Activated T-cell treated with anti-CD3 and anti-CD28 coated beads, Interleukin-2, amount 50 U/mL, for 72 hours (primary cell): ENCODE measurements at regions not wholly inside any gene's neighbourhood (a gene's known extent, or its start where the extent isn't known, plus 50 kb on each side); places are given as distances from the start of the nearest gene placed in this dataset.

Experiments used
- ATAC-seq, 2 donors: fragments of 150-1000 bp; cut with Tn5 transposase; replicated peaks in 1 of 2; 2 replicates each; pipeline ENCODE4 v1.10.0; 2021; ENCODE audit warnings: moderate library complexity in 2 of 2, mild to moderate bottlenecking in 1 of 2
- DNase-seq, 2 donors: peaks; one replicate each; pipeline ENCODE4 v3.0.0; 2021 to 2022; ENCODE audit warnings: mixed read lengths in 1 of 2
- H3K27ac Mint-ChIP-seq: one replicate; pipeline ENCODE4 v1.8.0; 2022; ENCODE audit warnings: mild to moderate bottlenecking, moderate library complexity, mixed read lengths
- H3K27me3 Mint-ChIP-seq: one replicate; pipeline ENCODE4 v1.8.0; 2022; ENCODE audit warnings: low read depth, mixed read lengths
- H3K36me3 Mint-ChIP-seq, 2 donors: one replicate each; pipeline ENCODE4 v1.8.0; 2022; ENCODE audit warnings: mixed read lengths in 2 of 2, mild to moderate bottlenecking in 1 of 2; ENCODE audit not compliant: insufficient read depth in 2 of 2
- H3K4me1 Mint-ChIP-seq: one replicate; pipeline ENCODE4 v1.8.0; 2022; ENCODE audit warnings: low read depth, mixed read lengths
- H3K4me3 Mint-ChIP-seq, 2 donors: one replicate each; pipeline ENCODE4 v1.8.0; 2022; ENCODE audit warnings: mild to moderate bottlenecking in 2 of 2, mixed read lengths in 2 of 2, moderate library complexity in 2 of 2
- H3K9me3 Mint-ChIP-seq, 2 donors: one replicate each; pipeline ENCODE4 v1.8.0; 2022; ENCODE audit warnings: mixed read lengths in 2 of 2

DNA sequence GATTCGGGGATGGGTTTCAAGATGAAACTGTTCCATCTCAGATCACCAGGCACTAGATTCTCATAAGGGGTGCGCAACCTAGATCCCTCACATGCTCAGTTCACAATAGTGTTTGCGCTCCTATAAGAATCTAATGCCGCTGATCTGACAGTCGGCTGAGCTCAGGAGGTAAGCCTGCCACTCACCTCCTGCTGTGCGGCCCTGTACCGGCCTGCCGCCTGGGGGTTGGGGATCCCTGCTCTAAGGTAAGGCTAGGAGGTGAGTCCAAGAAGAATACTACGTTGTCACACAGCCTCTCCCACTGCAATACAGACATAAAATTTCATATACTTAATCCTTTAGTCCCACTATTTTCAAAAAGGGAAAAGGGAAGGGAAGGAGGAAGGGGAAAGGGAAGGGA is 213.4 kb upstream of the HCCS start:
- H3K27ac Mint-ChIP-seq, result no peak overlapping the region

GRCh38 chrX:10900585-10901289 is 210.4 kb upstream of the HCCS start:
- Mint-ChIP-seq H3K4me1 (no peaks in the 10 kb centered on the region), H3K4me3 (no peak overlapping the region), H3K36me3 (peaks cover 0 to 2% of the 10 kb centered on the region in 2 donors), H3K9me3 (peaks cover 0 to 15% of the 10 kb centered on the region in 2 donors), H3K27ac (no peak overlapping the region), H3K27me3 (peaks cover 13% of the 10 kb centered on the region)
- ATAC-seq (no peak), DNase-seq (no peak)

More for the DNA sequence above, 213.4 kb upstream of the HCCS start:
- Mint-ChIP-seq H3K27me3 (no peaks in the 10 kb centered on the region), H3K36me3 (no peaks in the 10 kb centered on the region), H3K9me3 (peaks cover 0 to 5% of the 10 kb centered on the region in 2 donors), H3K4me3 (no peak overlapping the region), H3K4me1 (no peaks in the 10 kb centered on the region)
- DNase-seq (no peak), ATAC-seq (no peak)

- Mint-ChIP-seq H3K36me3 (peaks cover 0 to 2% of the 10 kb centered on the region in 2 donors), H3K27ac (no peak overlapping the region), H3K4me3 (no peak overlapping the region), H3K4me1 (no peaks in the 10 kb centered on the region), H3K27me3 (peaks cover 13% of the 10 kb centered on the region), H3K9me3 (peaks cover 0 to 14% of the 10 kb centered on the region in 2 donors)
- no peak for ATAC-seq
- no peak for DNase-seq
These were observed 209.9 kb upstream of the HCCS start for GRCh38 chrX:10901290-10901633.

DNA sequence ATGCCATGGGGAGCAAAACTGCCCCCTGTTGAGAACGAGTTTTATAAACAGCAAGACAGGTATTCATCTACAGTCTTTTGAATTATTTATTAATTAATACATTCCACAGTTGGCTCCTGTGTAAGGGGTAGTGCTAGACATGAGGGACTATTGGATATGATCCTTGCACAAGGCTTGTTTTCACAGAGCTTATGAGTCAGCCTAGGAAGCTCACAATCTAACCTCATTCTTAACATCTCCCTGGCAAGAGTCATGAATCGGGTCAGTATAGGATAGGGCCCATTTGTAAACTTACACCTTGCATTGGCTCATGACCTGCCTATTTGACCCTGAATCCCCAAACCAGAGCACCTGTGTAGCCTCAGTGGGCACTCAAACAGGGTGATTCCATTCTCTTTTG is 209.1 kb upstream of the HCCS start:
- H3K36me3 Mint-ChIP-seq, result peaks cover 0 to 2% of the 10 kb centered on the region in 2 donors
- no peak for ATAC-seq
- H3K4me1 Mint-ChIP-seq, result no peaks in the 10 kb centered on the region
- H3K27me3 Mint-ChIP-seq, result peaks cover 13% of the 10 kb centered on the region
- H3K4me3 Mint-ChIP-seq, result no peak overlapping the region
- DNase-seq, result no peak
- no peak overlapping the region for H3K27ac Mint-ChIP-seq
- H3K9me3 Mint-ChIP-seq, result peaks cover 0 to 13% of the 10 kb centered on the region in 2 donors

DNA sequence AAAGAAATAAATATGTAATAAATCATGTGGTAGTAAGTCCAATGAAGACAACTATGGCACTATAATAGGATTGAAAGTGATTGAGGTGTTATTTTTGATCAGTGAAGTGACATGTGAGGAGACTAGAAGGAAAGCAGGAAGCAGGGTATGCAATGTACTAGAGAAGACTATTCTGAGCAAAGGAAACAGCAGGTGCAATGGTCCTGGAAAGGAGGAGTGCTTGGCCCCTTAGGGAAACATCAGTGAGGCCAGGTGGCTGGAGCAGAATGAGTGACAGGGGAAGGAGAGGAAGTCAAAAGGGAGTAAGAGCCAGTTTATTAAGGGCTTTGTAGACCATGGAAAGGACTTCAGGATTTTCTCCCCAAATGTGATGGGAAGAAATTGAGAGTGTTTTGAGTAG is 207.6 kb upstream of the HCCS start:
- no peak overlapping the region for H3K4me3 Mint-ChIP-seq
- ATAC-seq (no peak), DNase-seq (no peak)
- no peaks in the 10 kb centered on the region for H3K4me1 Mint-ChIP-seq
- peaks cover 13% of the 10 kb centered on the region for H3K27me3 Mint-ChIP-seq
- no peak overlapping the region for H3K27ac Mint-ChIP-seq
- H3K9me3 Mint-ChIP-seq, result peaks cover 0 to 13% of the 10 kb centered on the region in 2 donors
- H3K36me3 Mint-ChIP-seq, result peaks cover 0 to 2% of the 10 kb centered on the region in 2 donors

DNA sequence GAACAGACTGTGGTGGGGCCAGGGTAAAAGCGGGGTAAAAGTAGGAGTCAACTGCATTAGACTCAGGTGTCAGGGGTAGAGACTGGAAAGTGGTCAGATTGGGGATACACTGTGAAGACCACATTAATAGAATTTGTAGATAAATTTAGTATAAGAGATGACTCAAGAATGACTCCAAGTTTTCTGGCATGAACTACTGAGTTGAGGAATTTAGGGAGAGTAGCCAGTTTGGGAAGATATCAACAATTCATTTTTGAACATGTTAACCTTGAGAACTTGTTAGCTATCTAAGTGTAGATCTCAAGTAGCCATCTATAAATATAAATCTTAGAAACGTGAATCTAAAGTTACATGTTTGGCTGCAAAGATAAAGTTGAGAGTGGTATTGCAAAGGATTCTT is 206.9 kb upstream of the HCCS start:
- peaks cover 13% of the 10 kb centered on the region for H3K27me3 Mint-ChIP-seq
- H3K9me3 Mint-ChIP-seq, result peaks cover 0 to 13% of the 10 kb centered on the region in 2 donors
- DNase-seq (no peak), ATAC-seq (no peak)
- no peak overlapping the region for H3K27ac Mint-ChIP-seq
- no peak overlapping the region for H3K4me3 Mint-ChIP-seq
- peaks cover 0 to 2% of the 10 kb centered on the region in 2 donors for H3K36me3 Mint-ChIP-seq
- no peaks in the 10 kb centered on the region for H3K4me1 Mint-ChIP-seq

GRCh38 chrX:10906866-10907265 is 204.3 kb upstream of the HCCS start:
- ATAC-seq (no peak), DNase-seq (no peak)
- no peak overlapping the region for H3K4me3 Mint-ChIP-seq
- no peaks in the 10 kb centered on the region for H3K4me1 Mint-ChIP-seq
- peaks cover 13% of the 10 kb centered on the region for H3K27me3 Mint-ChIP-seq
- peaks cover 0 to 13% of the 10 kb centered on the region in 2 donors for H3K9me3 Mint-ChIP-seq
- peaks cover 0 to 2% of the 10 kb centered on the region in 2 donors for H3K36me3 Mint-ChIP-seq
- no peak overlapping the region for H3K27ac Mint-ChIP-seq

DNA sequence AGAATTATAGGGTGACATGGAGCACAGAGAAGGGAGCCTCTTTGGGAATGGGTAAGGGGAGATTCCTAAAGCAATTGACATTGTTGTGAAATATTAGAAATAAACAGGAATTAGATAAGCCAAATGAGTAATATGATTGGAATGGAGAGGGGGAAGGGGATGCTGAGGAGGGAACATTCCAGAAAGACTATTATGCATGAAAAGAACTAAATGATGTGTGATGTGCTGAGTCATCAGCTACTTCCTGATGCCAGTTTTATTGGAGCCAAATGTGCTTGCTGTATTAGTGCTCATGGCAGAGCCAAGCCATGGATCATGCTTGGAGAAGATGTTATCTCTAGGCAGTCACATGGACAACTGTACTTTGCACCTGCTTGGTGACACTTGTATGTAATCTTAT is 189.0 kb upstream of the HCCS start:
- Mint-ChIP-seq H3K27me3 (no peaks in the 10 kb centered on the region), H3K27ac (peak overlapping the region; percentile 42), H3K9me3 (peaks cover 6 to 11% of the 10 kb centered on the region in 2 donors), H3K4me3 (no peak overlapping the region), H3K36me3 (peaks cover 0 to 3% of the 10 kb centered on the region in 2 donors), H3K4me1 (no peaks in the 10 kb centered on the region)
- DNase-seq (no peak), ATAC-seq (no peak)

- no peak for ATAC-seq
- peaks cover 6 to 10% of the 10 kb centered on the region in 2 donors for H3K9me3 Mint-ChIP-seq
- DNase-seq, result no peak
These were observed 188.3 kb upstream of the HCCS start for GRCh38 chrX:10922835-10923234.

GRCh38 chrX:10923466-10923865 is 187.7 kb upstream of the HCCS start:
- no peaks in the 10 kb centered on the region for H3K27me3 Mint-ChIP-seq
- DNase-seq, result no peak
- H3K36me3 Mint-ChIP-seq, result peaks cover 0 to 3% of the 10 kb centered on the region in 2 donors
- no peak overlapping the region for H3K27ac Mint-ChIP-seq
- no peak overlapping the region for H3K4me3 Mint-ChIP-seq
- ATAC-seq, result no peak
- H3K9me3 Mint-ChIP-seq, result peaks cover 3 to 10% of the 10 kb centered on the region in 2 donors
- no peaks in the 10 kb centered on the region for H3K4me1 Mint-ChIP-seq

More at GRCh38 chrX:10922835-10923234, 188.3 kb upstream of the HCCS start:
- H3K4me1 Mint-ChIP-seq, result no peaks in the 10 kb centered on the region
- H3K4me3 Mint-ChIP-seq, result no peak overlapping the region
- H3K36me3 Mint-ChIP-seq, result peaks cover 0 to 3% of the 10 kb centered on the region in 2 donors
- H3K27ac Mint-ChIP-seq, result no peak overlapping the region
- H3K27me3 Mint-ChIP-seq, result no peaks in the 10 kb centered on the region

GRCh38 chrX:10926404-10926803 is 184.7 kb upstream of the HCCS start:
- H3K27ac Mint-ChIP-seq, result no peak overlapping the region
- H3K4me1 Mint-ChIP-seq, result no peaks in the 10 kb centered on the region
- H3K4me3 Mint-ChIP-seq, result no peak overlapping the region
- DNase-seq, result no peak
- ATAC-seq, result no peak
- H3K9me3 Mint-ChIP-seq, result peaks cover 3 to 8% of the 10 kb centered on the region in 2 donors
- peaks cover 0 to 3% of the 10 kb centered on the region in 2 donors for H3K36me3 Mint-ChIP-seq
- no peaks in the 10 kb centered on the region for H3K27me3 Mint-ChIP-seq

- Mint-ChIP-seq H3K27ac (no peak overlapping the region), H3K36me3 (peaks cover 0 to 3% of the 10 kb centered on the region in 2 donors), H3K4me3 (no peak overlapping the region), H3K9me3 (peaks cover 3 to 6% of the 10 kb centered on the region in 2 donors), H3K4me1 (no peaks in the 10 kb centered on the region), H3K27me3 (no peaks in the 10 kb centered on the region)
- no peak for ATAC-seq
- no peak for DNase-seq
These were observed 184.2 kb upstream of the HCCS start for GRCh38 chrX:10926891-10927290.

DNA sequence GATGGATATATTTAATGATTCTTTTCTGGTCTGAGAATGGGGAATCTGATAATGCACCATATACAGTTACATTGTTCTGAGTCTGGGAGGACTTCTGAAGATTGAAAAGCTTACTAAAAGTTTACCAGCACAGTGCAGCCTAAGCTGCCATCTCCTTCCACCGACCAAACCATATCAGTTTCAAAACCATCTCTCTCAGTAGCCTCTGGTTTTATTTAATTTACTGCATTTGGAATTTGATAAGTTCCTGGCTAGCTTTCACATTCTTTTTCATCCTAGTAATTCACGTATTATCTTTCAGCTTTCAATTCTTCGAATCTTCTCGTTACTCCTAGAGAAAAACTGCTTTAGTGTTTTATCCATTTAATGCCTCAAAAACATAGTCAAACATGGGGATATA is 181.4 kb upstream of the HCCS start:
- H3K27ac Mint-ChIP-seq, result no peak overlapping the region
- H3K9me3 Mint-ChIP-seq, result peaks cover 1 to 7% of the 10 kb centered on the region in 2 donors
- no peak overlapping the region for H3K4me3 Mint-ChIP-seq
- DNase-seq (no peak), ATAC-seq (no peak)
- no peaks in the 10 kb centered on the region for H3K4me1 Mint-ChIP-seq
- peaks cover 0 to 3% of the 10 kb centered on the region in 2 donors for H3K36me3 Mint-ChIP-seq
- no peaks in the 10 kb centered on the region for H3K27me3 Mint-ChIP-seq

DNA sequence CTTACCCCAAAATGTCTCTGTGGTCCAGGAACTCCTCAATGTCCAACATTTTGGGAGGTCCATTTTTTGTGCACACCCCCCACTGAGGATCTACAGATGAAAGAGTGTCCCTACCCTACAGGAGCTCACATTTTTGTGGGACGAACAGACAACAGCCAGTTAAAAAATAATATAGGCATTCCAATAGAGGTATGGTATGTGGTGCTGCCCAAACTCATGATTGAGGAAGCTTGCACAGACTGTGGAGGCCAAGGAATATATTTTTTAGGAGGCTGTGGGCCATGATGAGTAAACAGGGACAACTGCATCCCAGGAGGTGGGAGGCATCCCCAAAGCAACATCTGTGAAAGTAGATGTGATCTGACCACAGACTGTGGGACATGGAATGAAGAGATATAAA is 181.0 kb upstream of the HCCS start:
- Mint-ChIP-seq H3K27ac (no peak overlapping the region), H3K9me3 (peaks cover 0 to 8% of the 10 kb centered on the region in 2 donors), H3K36me3 (peaks cover 0 to 3% of the 10 kb centered on the region in 2 donors), H3K4me3 (no peak overlapping the region), H3K27me3 (peaks cover 4% of the 10 kb centered on the region), H3K4me1 (no peaks in the 10 kb centered on the region)
- DNase-seq (no peak), ATAC-seq (no peak)
